ENCODE measurements at regions not wholly inside any gene's neighbourhood (a gene's known extent, or its start where the extent isn't known, plus 50 kb on each side); places are given as distances from the start of the nearest gene placed in this dataset.

GRCh38 chr1:228664399-228664914 is 70.8 kb upstream of the RHOU start:
- Histone ChIP-seq H2AK5ac (ENCODE audit: low read depth, low read length) (no peak overlapping the region), H3K4me1 (ENCODE audit: control insufficient read depth, insufficient read depth, low read length) (no peaks in the 10 kb centered on the region), H3K79me1 (ENCODE audit: low read depth in 1 of 2, low read length in 2 of 2) (no peaks in the 10 kb centered on the region), H3K9me1 (ENCODE audit: insufficient read depth, low read length) (no peaks in the 10 kb centered on the region), H4K5ac (ENCODE audit: low read depth, low read length) (no peak overlapping the region), H4K91ac (ENCODE audit: insufficient read depth, low read depth, low read length) (no peak overlapping the region), H2BK5ac (ENCODE audit: low read depth, low read length, poor library complexity, severe bottlenecking) (no peak overlapping the region), H3K56ac (ENCODE audit: extremely low read depth, insufficient read depth, low read length) (no peak overlapping the region), H3K14ac (replicated peaks; ENCODE audit: low read depth, low read length) (no peak overlapping the region), H3K36me3 (ENCODE audit: control insufficient read depth, insufficient read depth, low read length) (no peaks in the 10 kb centered on the region), H2AFZ (replicated peaks; ENCODE audit: low read length, poor library complexity) (no peak overlapping the region), H3K4me3 (ENCODE audit: insufficient read depth, low read depth, low read length) (no peak overlapping the region), H3K23ac (ENCODE audit: low read depth, low read length) (no peak overlapping the region), H3K4ac (ENCODE audit: low read depth, low read length) (no peak overlapping the region), H3K4me2 (ENCODE audit: low read depth, low read length) (no peak overlapping the region), H2BK120ac (ENCODE audit: low read depth, low read length) (no peak overlapping the region), H3K9me3 (ENCODE audit: control insufficient read depth, insufficient read depth, low read length) (no peaks in the 10 kb centered on the region), H3K27me3 (ENCODE audit: control insufficient read depth, insufficient read depth, low read length) (peaks cover 7% of the 10 kb centered on the region; the same call in 1 of the 2 replicates), H4K8ac (ENCODE audit: low read depth in 2 of 2, low read length in 2 of 2) (no peak overlapping the region), H3K27ac (ENCODE audit: insufficient read depth, low read length) (no peak overlapping the region), H2BK20ac (ENCODE audit: low read depth, low read length) (no peak overlapping the region), H3K18ac (ENCODE audit: low read depth, low read length) (no peak overlapping the region), H3K9ac (ENCODE audit: low read depth, low read length) (no peak overlapping the region), H2AK9ac (replicated peaks; ENCODE audit: low read depth, low read length, poor library complexity) (no peak overlapping the region), H4K20me1 (ENCODE audit: insufficient read depth, low read length) (no peaks in the 10 kb centered on the region), H2BK15ac (ENCODE audit: low read depth, low read length) (no peak overlapping the region)
- dilution Hi-C loops (cut with HindIII; ENCODE audit: low sequenced_read_pairs, unreplicated experiment) (no loop called here), intact Hi-C loops (cut with micrococcal nuclease) (loop anchor here (1.0 kb wide), 3 partner anchors 70 to 591 kb away; no protein-coding TSS in a partner anchor), in situ Hi-C loops (cut with MboI; ENCODE audit: low sequenced_read_pairs) (no loop called here)
- peak; percentile 50 for DNase-seq
- ATAC-seq (ENCODE audit: low read depth), result peak; percentile 66
- ChIA-PET POLR2A (ENCODE audit: unreplicated experiment) (no interaction called here), CTCF (interaction anchor here (0.7 to 2.1 kb wide), 7 partner anchors 42 to 850 kb away, joined by 3 to 23 read pairs (median 4); no protein-coding TSS in a partner anchor)
- no TSS peak for BruUV-seq (replicated peaks)
- WGBS, 2 experiments (ENCODE audit: extremely low coverage in 2 of 2, insufficient read length in 1 of 2), result 10% methylated on average over 2 of the region's 14 CpGs; no CpG with 5 or more reads in 1 of the 2 experiments
- peak; percentile 79 for TF ChIP-seq SMC3 (IDR thresholded peaks at IDR 0.05; ENCODE audit: low read depth, low read length)
- no peak for TF ChIP-seq MXI1 (IDR thresholded peaks at IDR 0.05; ENCODE audit: borderline replicate concordance, low read depth, low read length)
- TF ChIP-seq FOS (IDR thresholded peaks at IDR 0.05; ENCODE audit: low read depth, low read length), result no peak
- TF ChIP-seq ELK1 (IDR thresholded peaks at IDR 0.05; ENCODE audit: borderline replicate concordance, low read depth, low read length), result no peak
- peak; percentile 89 for TF ChIP-seq RAD21 (IDR thresholded peaks at IDR 0.05; ENCODE audit: low read length)
- peak; percentile 85 for TF ChIP-seq CTCF (conservative IDR thresholded peaks at IDR 0.05; ENCODE audit: low read depth, low read length)
- no peak for TF ChIP-seq MAZ (IDR thresholded peaks at IDR 0.05; ENCODE audit: borderline replicate concordance, low read depth, low read length)
